H1 (cell line): ENCODE measurements at regions not wholly inside any gene's neighbourhood (a gene's known extent, or its start where the extent isn't known, plus 50 kb on each side); places are given as distances from the start of the nearest gene placed in this dataset.

ENCODE experiments used
- CTCF ChIA-PET: fragments of 300-600 bp; sonication (Branson Sonifier 250); formaldehyde crosslinking; loops from one replicate; lab custom pipeline; 2021; ENCODE audit not compliant: partially characterized antibody; lab: Charles Lee
- POLR2A ChIA-PET: fragments of 300-600 bp; sonication (Branson Sonifier 250); formaldehyde crosslinking; loops from one replicate; lab custom pipeline; 2021; ENCODE audit warnings: inconsistent platforms; ENCODE audit not compliant: partially characterized antibody; lab: Charles Lee
- DNase-seq, 2 experiments: peaks; one replicate each; pipeline versions ENCODE4 v3.0.0 to v3.0.0-alpha.2; 2010 to 2022; ENCODE audit warnings: low spot score in 2 of 2, low read depth in 1 of 2, mixed read lengths in 1 of 2
- FAIRE-seq: peaks from 2 replicates; lab custom pipeline; 2011; peaks lifted over from hg19 to GRCh38; lab: Jason Lieb, UNC
- H2AFZ ChIP-seq: 2 replicates; pipeline ENCODE4 v1.8.1; 2012; ENCODE audit warnings: low read length, inconsistent platforms
- H2AK5ac ChIP-seq: 2 replicates; pipeline ENCODE4 v1.6.1; 2013; ENCODE audit warnings: low read depth, low read length
- H2BK120ac ChIP-seq: replicated peaks from 2 replicates; pipeline ENCODE3; 2013; ENCODE audit warnings: low read depth, low read length, inconsistent platforms
- H2BK12ac ChIP-seq: 2 replicates; pipeline ENCODE4 v1.6.1; 2013; ENCODE audit warnings: low read depth, low read length
- H2BK15ac ChIP-seq: 2 replicates; pipeline ENCODE4 v1.6.1; 2013; ENCODE audit warnings: low read length
- H2BK20ac ChIP-seq: 2 replicates; pipeline ENCODE4 v1.6.1; 2013; ENCODE audit warnings: low read length
- H2BK5ac ChIP-seq: 2 replicates; pipeline ENCODE4 v1.6.1; 2013; ENCODE audit warnings: low read depth, low read length
- H3K14ac ChIP-seq: 2 replicates; pipeline ENCODE4 v1.6.1; 2013; ENCODE audit warnings: inconsistent platforms; ENCODE audit not compliant: insufficient read length
- H3K18ac ChIP-seq: 2 replicates; pipeline ENCODE4 v1.6.1; 2013; ENCODE audit warnings: low read length; ENCODE audit errors: extremely low read depth
- H3K23ac ChIP-seq: 2 replicates; pipeline ENCODE4 v1.6.1; 2013; ENCODE audit warnings: inconsistent platforms; ENCODE audit not compliant: insufficient read length
- H3K23me2 ChIP-seq: 2 replicates; pipeline ENCODE4 v1.6.1; 2013; ENCODE audit warnings: low read depth, low read length
- H3K27ac ChIP-seq: 2 replicates; pipeline ENCODE4 v1.6.1; 2011; ENCODE audit warnings: low read depth, low read length, inconsistent platforms
- H3K27me3 ChIP-seq, 4 experiments: replicated peaks in 1 of 4; 1 replicate in 1 of 4; 2 replicates in 3 of 4; pipeline versions ENCODE4 v1.6.1 to v1.8.1; 2011 to 2013; ENCODE audit warnings: low read length in 3 of 4, mild to moderate bottlenecking in 3 of 4, inconsistent platforms in 2 of 4, mixed read lengths in 2 of 4, moderate library complexity in 1 of 4; ENCODE audit not compliant: control insufficient read depth in 3 of 4, insufficient read depth in 3 of 4; ENCODE audit errors: extremely low read depth in 1 of 4
- H3K36me3 ChIP-seq, 4 experiments: 2 replicates each; pipeline versions ENCODE4 v1.6.1 to v1.8.1; 2011 to 2013; ENCODE audit warnings: mild to moderate bottlenecking in 4 of 4, low read length in 3 of 4, moderate library complexity in 2 of 4, control low read depth in 1 of 4, inconsistent platforms in 1 of 4; ENCODE audit not compliant: insufficient read depth in 4 of 4, control insufficient read depth in 2 of 4
- H3K4ac ChIP-seq: replicated peaks from 2 replicates; pipeline ENCODE3; 2013; ENCODE audit warnings: low read length, low read depth, mixed read lengths, inconsistent platforms; ENCODE audit not compliant: insufficient read length
- H3K4me1 ChIP-seq, 4 experiments: replicated peaks in 1 of 4; 1 replicate in 1 of 4; 2 replicates in 3 of 4; pipeline versions ENCODE4 v1.6.1 to v1.8.1; 2011 to 2013; ENCODE audit warnings: low read length in 3 of 4, inconsistent platforms in 2 of 4, mixed read lengths in 1 of 4; ENCODE audit not compliant: insufficient read depth in 4 of 4, control insufficient read depth in 3 of 4
- H3K4me2 ChIP-seq, 2 experiments: 2 replicates each; pipeline versions ENCODE4 v1.6.1 to v1.8.1; 2011 to 2013; ENCODE audit warnings: low read depth in 2 of 2, low read length in 2 of 2, control low read depth in 1 of 2, inconsistent platforms in 1 of 2, mild to moderate bottlenecking in 1 of 2; ENCODE audit not compliant: insufficient read depth in 1 of 2
- H3K4me3 ChIP-seq, 4 experiments: fragments of 200-600, 300-600 bp in 1 of 4; sonication (generic), shearing (Covaris generic), sonication (Bioruptor Twin) in 1 of 4; 2 replicates each; pipeline versions ENCODE4 v1.5.1 to v1.8.1; 2011 to 2016; ENCODE audit warnings: low read length in 4 of 4, low read depth in 3 of 4, control low read depth in 2 of 4, inconsistent platforms in 2 of 4, mild to moderate bottlenecking in 2 of 4, mixed read lengths in 1 of 4, moderate library complexity in 1 of 4; ENCODE audit not compliant: insufficient read depth in 2 of 4; ENCODE audit errors: extremely low read depth in 1 of 4
- H3K56ac ChIP-seq: replicated peaks from 2 replicates; pipeline ENCODE3; 2013; ENCODE audit warnings: low read depth, mild to moderate bottlenecking, mixed read lengths, low read length, inconsistent platforms; ENCODE audit not compliant: insufficient read length
- H3K79me1 ChIP-seq: 2 replicates; pipeline ENCODE4 v1.6.1; 2013; ENCODE audit warnings: low read depth, low read length, control low read depth
- H3K79me2 ChIP-seq, 2 experiments: 2 replicates each; pipeline versions ENCODE4 v1.6.1 to v1.8.1; 2012 to 2013; ENCODE audit warnings: low read length in 2 of 2, mild to moderate bottlenecking in 2 of 2, inconsistent platforms in 1 of 2; ENCODE audit not compliant: insufficient read depth in 2 of 2, control insufficient read depth in 1 of 2
- H3K9ac ChIP-seq, 4 experiments: replicated peaks in 1 of 4; 1 replicate in 1 of 4; 2 replicates in 3 of 4; pipeline versions ENCODE4 v1.6.1 to v1.8.1; 2011 to 2013; ENCODE audit warnings: low read depth in 3 of 4, low read length in 3 of 4, control low read depth in 2 of 4, mild to moderate bottlenecking in 2 of 4, moderate library complexity in 2 of 4, inconsistent platforms in 1 of 4; ENCODE audit errors: extremely low read depth in 1 of 4
- H3K9me3 ChIP-seq, 2 experiments: 2 replicates each; pipeline versions ENCODE4 v1.6.1 to v1.8.1; 2012 to 2013; ENCODE audit warnings: mild to moderate bottlenecking in 2 of 2, moderate library complexity in 2 of 2, control low read depth in 1 of 2, inconsistent platforms in 1 of 2, low read depth in 1 of 2, low read length in 1 of 2, mixed read lengths in 1 of 2; ENCODE audit not compliant: insufficient read depth in 2 of 2
- H4K20me1 ChIP-seq, 2 experiments: replicated peaks in 1 of 2; 2 replicates each; pipeline versions ENCODE3 to v1.8.1; 2011 to 2013; ENCODE audit warnings: inconsistent platforms in 2 of 2, low read length in 2 of 2, mild to moderate bottlenecking in 1 of 2; ENCODE audit not compliant: insufficient read depth in 2 of 2, control insufficient read depth in 1 of 2
- H4K5ac ChIP-seq: 2 replicates; pipeline ENCODE4 v1.6.1; 2013; ENCODE audit warnings: low read length, low read depth, mixed read lengths, inconsistent platforms; ENCODE audit not compliant: insufficient read length
- H4K8ac ChIP-seq: 2 replicates; pipeline ENCODE4 v1.8.0; 2013; ENCODE audit warnings: mild to moderate bottlenecking, moderate library complexity, low read length, inconsistent platforms; ENCODE audit not compliant: insufficient read depth; ENCODE audit errors: extremely low read depth
- H4K91ac ChIP-seq: replicated peaks from 2 replicates; pipeline ENCODE3; 2013; ENCODE audit warnings: low read length, mixed read lengths, inconsistent platforms; ENCODE audit not compliant: insufficient read length
- CEBPB ChIP-seq: IDR thresholded peaks from 2 replicates; pipeline ENCODE4 v1.6.1; 2012; ENCODE audit warnings: low read depth, low read length
- EP300 ChIP-seq, 2 experiments: IDR thresholded peaks; 1 replicate in 1 of 2; 2 replicates in 1 of 2; pipeline ENCODE4 v1.6.1; 2011 to 2012; ENCODE audit warnings: low read depth in 2 of 2, low read length in 2 of 2, mild to moderate bottlenecking in 2 of 2, borderline replicate concordance in 1 of 2, inconsistent platforms in 1 of 2, moderate library complexity in 1 of 2
- RBBP5 ChIP-seq: IDR thresholded peaks from 2 replicates; pipeline ENCODE4 v1.7.1; 2012; ENCODE audit warnings: low read depth, mild to moderate bottlenecking, inconsistent platforms, low read length, moderate library complexity, borderline replicate concordance
- SAP30 ChIP-seq: fragments of 300-600 bp; sonication (generic); IDR thresholded peaks from 2 replicates; pipeline ENCODE4 v1.7.1; 2012; ENCODE audit warnings: low read length, moderate library complexity, mild to moderate bottlenecking, inconsistent platforms; ENCODE audit not compliant: insufficient read depth, insufficient replicate concordance
- WGBS, 2 experiments: shearing (Covaris generic) in 1 of 2; methylation state at CpG; one replicate each; pipeline versions ENCODE4 v1.1.6 to v1.1.7; 2013 to 2015; ENCODE audit warnings: low lambda C conversion rate in 2 of 2, mixed read lengths in 2 of 2, inconsistent platforms in 1 of 2, low coverage in 1 of 2, missing lambda C conversion rate in 1 of 2; ENCODE audit not compliant: insufficient replicate concordance in 2 of 2, insufficient coverage in 1 of 2, insufficient read length in 1 of 2; ENCODE audit errors: extremely low coverage in 1 of 2, missing lambda C conversion rate in 1 of 2; 5-methylcytosine and 5-hydroxymethylcytosine counted together

- Histone ChIP-seq H3K4me2 (no peak overlapping the region), H2BK15ac (no peak overlapping the region), H4K91ac (no peak overlapping the region), H3K4me3 (no peak overlapping the region), H2BK5ac (no peak overlapping the region), H3K9ac (no peak overlapping the region), H2BK12ac (no peak overlapping the region), H3K14ac (no peak overlapping the region), H2BK20ac (no peak overlapping the region), H3K36me3 (no peaks in the 10 kb centered on the region), H4K5ac (no peak overlapping the region), H2BK120ac (no peak overlapping the region), H3K9me3 (no peaks in the 10 kb centered on the region), H2AK5ac (no peak overlapping the region), H3K27me3 (no peaks in the 10 kb centered on the region), H3K79me2 (no peaks in the 10 kb centered on the region), H4K8ac (no peak overlapping the region), H3K79me1 (no peaks in the 10 kb centered on the region), H3K18ac (no peak overlapping the region), H4K20me1 (no peaks in the 10 kb centered on the region), H3K23me2 (no peaks in the 10 kb centered on the region), H2AFZ (no peak overlapping the region), H3K23ac (no peak overlapping the region), H3K56ac (no peak overlapping the region), H3K4me1 (no peaks in the 10 kb centered on the region), H3K27ac (no peak overlapping the region), H3K4ac (no peak overlapping the region)
- DNase-seq (no peak), FAIRE-seq (no peak)
- WGBS, 2 experiments: 84% methylated on average over 4 of the region's 4 CpGs; no CpG with 5 or more reads in 1 of the 2 experiments
- ChIA-PET CTCF (interaction anchor here (0.5 to 0.9 kb wide), 3 partner anchors 136 to 603 kb away, joined by 3 to 4 read pairs (median 3); no protein-coding TSS in a partner anchor), POLR2A (no interaction called here)
- TF ChIP-seq CEBPB: no peak
- no peak for TF ChIP-seq RBBP5
- no peak for TF ChIP-seq EP300 (IDR thresholded peaks at IDR 0.05; ENCODE audit: borderline replicate concordance in 1 of 2, low read depth in 2 of 2, low read length in 2 of 2)
- TF ChIP-seq SAP30: no peak
These were observed 289.7 kb downstream of the SLITRK6 start for GRCh38 chr13:85509512-85509911.
